Loucy (cell line): ENCODE measurements at regions not wholly inside any gene's neighbourhood (a gene's known extent, or its start where the extent isn't known, plus 50 kb on each side); places are given as distances from the start of the nearest gene placed in this dataset.

Source experiments
- EZH2phosphoT487 ChIP-seq: fragments of 200-600 bp; IDR thresholded peaks from 2 replicates; pipeline ENCODE4 v1.6.1; 2018; ENCODE audit warnings: antibody characterized with exemption, mild to moderate bottlenecking, moderate library complexity, borderline replicate concordance
- TF ChIP-seq, protein P1 (sequence below): fragments of 200-600 bp; sonication (generic); conservative IDR thresholded peaks from 2 replicates; pipeline ENCODE4 v1.5.1; 2014; ENCODE audit warnings: mild to moderate bottlenecking, antibody characterized with exemption, low read length

DNA sequence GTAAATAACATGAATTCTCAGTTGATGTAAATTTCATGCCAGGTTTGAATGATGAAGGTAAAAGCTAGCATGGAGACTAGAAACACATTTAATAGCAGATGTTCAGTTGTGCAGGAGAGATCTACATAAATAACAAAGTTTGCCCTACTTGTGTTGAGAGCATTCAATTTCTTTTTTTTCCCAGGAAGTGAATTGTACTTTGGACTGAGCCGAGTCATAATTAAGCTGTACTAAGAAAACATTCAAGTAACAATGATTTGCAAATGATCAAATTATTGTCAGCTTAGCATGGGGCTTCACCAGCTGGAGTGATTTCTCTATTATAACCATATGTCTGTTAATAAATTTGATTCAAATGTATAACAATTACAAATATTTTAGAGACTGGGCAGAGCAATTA is 893.5 kb upstream of the MAP3K7 start:
- TF ChIP-seq, protein P1, sequence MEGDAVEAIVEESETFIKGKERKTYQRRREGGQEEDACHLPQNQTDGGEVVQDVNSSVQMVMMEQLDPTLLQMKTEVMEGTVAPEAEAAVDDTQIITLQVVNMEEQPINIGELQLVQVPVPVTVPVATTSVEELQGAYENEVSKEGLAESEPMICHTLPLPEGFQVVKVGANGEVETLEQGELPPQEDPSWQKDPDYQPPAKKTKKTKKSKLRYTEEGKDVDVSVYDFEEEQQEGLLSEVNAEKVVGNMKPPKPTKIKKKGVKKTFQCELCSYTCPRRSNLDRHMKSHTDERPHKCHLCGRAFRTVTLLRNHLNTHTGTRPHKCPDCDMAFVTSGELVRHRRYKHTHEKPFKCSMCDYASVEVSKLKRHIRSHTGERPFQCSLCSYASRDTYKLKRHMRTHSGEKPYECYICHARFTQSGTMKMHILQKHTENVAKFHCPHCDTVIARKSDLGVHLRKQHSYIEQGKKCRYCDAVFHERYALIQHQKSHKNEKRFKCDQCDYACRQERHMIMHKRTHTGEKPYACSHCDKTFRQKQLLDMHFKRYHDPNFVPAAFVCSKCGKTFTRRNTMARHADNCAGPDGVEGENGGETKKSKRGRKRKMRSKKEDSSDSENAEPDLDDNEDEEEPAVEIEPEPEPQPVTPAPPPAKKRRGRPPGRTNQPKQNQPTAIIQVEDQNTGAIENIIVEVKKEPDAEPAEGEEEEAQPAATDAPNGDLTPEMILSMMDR, result no peak
- TF ChIP-seq EZH2phosphoT487, result no peak
